Activated CD4-positive, alpha-beta T cell treated with anti-CD3 and anti-CD28 coated beads for 36 hours (primary cell): ENCODE measurements at regions not wholly inside any gene's neighbourhood (a gene's known extent, or its start where the extent isn't known, plus 50 kb on each side); places are given as distances from the start of the nearest gene placed in this dataset.

ENCODE experiments used
- ATAC-seq: fragments of 200-7000 bp; cut with Tn5 transposase; one replicate; pipeline ENCODE4 v1.10.0; 2021; ENCODE audit warnings: mild to moderate bottlenecking, moderate library complexity
- CTCF ChIA-PET: fragments of 350-600 bp; sonication (Branson Sonifier 250); formaldehyde crosslinking; loops from one replicate; lab custom pipeline; 2021; ENCODE audit warnings: antibody characterized with exemption; lab: Charles Lee
- POLR2A ChIA-PET: fragments of 350-600 bp; sonication (Branson Sonifier 250); formaldehyde crosslinking; loops from one replicate; lab custom pipeline; 2021; ENCODE audit warnings: antibody characterized with exemption, inconsistent platforms; lab: Charles Lee
- DNase-seq: peaks from one replicate; pipeline ENCODE4 v3.0.0-alpha.2; 2020
- H3K27ac Mint-ChIP-seq: one replicate; pipeline ENCODE4 v1.8.0; 2021; ENCODE audit warnings: mixed read lengths
- H3K27me3 Mint-ChIP-seq: one replicate; pipeline ENCODE4 v1.8.0; 2021; ENCODE audit warnings: mixed read lengths
- H3K36me3 Mint-ChIP-seq: one replicate; pipeline ENCODE4 v1.8.0; 2021; ENCODE audit warnings: low read depth, mixed read lengths
- H3K4me1 Mint-ChIP-seq: one replicate; pipeline ENCODE4 v1.8.0; 2021; ENCODE audit warnings: mixed read lengths
- H3K4me3 Mint-ChIP-seq: one replicate; pipeline ENCODE4 v1.8.0; 2021; ENCODE audit warnings: mild to moderate bottlenecking, moderate library complexity, mixed read lengths
- H3K9me3 Mint-ChIP-seq: one replicate; pipeline ENCODE4 v1.8.0; 2021; ENCODE audit warnings: low read depth, mixed read lengths
- intact Hi-C, 2 experiments: fragments of 100-400 bp; cut with DNase I in 1 of 2; cut with micrococcal nuclease in 1 of 2; formaldehyde crosslinking; loops; one replicate each; pipeline versions ENCODE4 v1.14.2 to v1.15.1; 2022 to 2024; cut with DNase I, micrococcal nuclease

GRCh38 chr1:230012093-230012393 lies 55.0 kb upstream of the GALNT2 start:
- CTCF ChIA-PET, result no interaction called here
- H3K27me3 Mint-ChIP-seq, result no peaks in the 10 kb centered on the region
- no peak for ATAC-seq
- POLR2A ChIA-PET, result no interaction called here
- H3K4me3 Mint-ChIP-seq, result no peak overlapping the region
- no peaks in the 10 kb centered on the region for H3K36me3 Mint-ChIP-seq
- no peaks in the 10 kb centered on the region for H3K4me1 Mint-ChIP-seq
- no peak for DNase-seq
- H3K9me3 Mint-ChIP-seq, result no peaks in the 10 kb centered on the region
- no peak overlapping the region for H3K27ac Mint-ChIP-seq
- intact Hi-C loops, result no loop called here

GRCh38 chr1:230012741-230013140 lies 54.3 kb upstream of the GALNT2 start:
- Mint-ChIP-seq H3K9me3 (no peaks in the 10 kb centered on the region), H3K27ac (no peak overlapping the region), H3K27me3 (no peaks in the 10 kb centered on the region), H3K36me3 (no peaks in the 10 kb centered on the region), H3K4me1 (no peaks in the 10 kb centered on the region), H3K4me3 (no peak overlapping the region)
- CTCF ChIA-PET, result interaction anchor here (0.6 kb wide), 1 partner anchor 161 kb away, joined by 3 read pairs; no protein-coding TSS in a partner anchor
- POLR2A ChIA-PET, result interaction anchor here (0.5 kb wide), 1 partner anchor 55 kb away, joined by 3 read pairs; no protein-coding TSS in a partner anchor
- no peak for DNase-seq
- ATAC-seq, result no peak
- intact Hi-C loops, result no loop called here

GRCh38 chr1:230016159-230016558 lies 50.9 kb upstream of the GALNT2 start:
- H3K4me1 Mint-ChIP-seq, result no peaks in the 10 kb centered on the region
- DNase-seq (no peak), ATAC-seq (no peak)
- POLR2A ChIA-PET, result no interaction called here
- no peaks in the 10 kb centered on the region for H3K36me3 Mint-ChIP-seq
- H3K27ac Mint-ChIP-seq, result no peak overlapping the region
- intact Hi-C loops, result loop anchor here in 1 of 2 experiments (5.0 kb wide), 1 partner anchor 136 kb away; no protein-coding TSS in a partner anchor
- CTCF ChIA-PET, result interaction anchor here (0.5 kb wide), 1 partner anchor 1953 kb away, joined by 3 read pairs; no protein-coding TSS in a partner anchor
- H3K4me3 Mint-ChIP-seq, result no peak overlapping the region
- H3K27me3 Mint-ChIP-seq, result peaks cover 2% of the 10 kb centered on the region
- no peaks in the 10 kb centered on the region for H3K9me3 Mint-ChIP-seq
